Astrocyte (in vitro differentiated cells and primary cell): ENCODE measurements at regions not wholly inside any gene's neighbourhood (a gene's known extent, or its start where the extent isn't known, plus 50 kb on each side); places are given as distances from the start of the nearest gene placed in this dataset.

ENCODE experiments used
- DNase-seq: peaks from one replicate; pipeline ENCODE4 v3.0.0-alpha.2; 2010; ENCODE audit warnings: low read depth
- FAIRE-seq: peaks from 2 replicates; lab custom pipeline; 2011; peaks lifted over from hg19 to GRCh38; lab: Jason Lieb, UNC
- H2AFZ ChIP-seq: 2 replicates; pipeline ENCODE4 v1.6.0; 2012; ENCODE audit warnings: low read depth, low read length, inconsistent platforms
- H3K27ac ChIP-seq: 2 replicates; pipeline ENCODE4 v1.5.1; 2011; ENCODE audit warnings: low read depth, low read length, inconsistent platforms
- H3K27me3 ChIP-seq: 2 replicates; pipeline ENCODE4 v1.6.0; 2011; ENCODE audit warnings: low read length, inconsistent platforms; ENCODE audit not compliant: insufficient read depth
- H3K36me3 ChIP-seq: 2 replicates; pipeline ENCODE4 v1.5.1; 2011; ENCODE audit warnings: low read length, inconsistent platforms; ENCODE audit not compliant: insufficient read depth
- H3K4me1 ChIP-seq: 2 replicates; pipeline ENCODE4 v1.5.1; 2011; ENCODE audit warnings: low read length, inconsistent platforms; ENCODE audit not compliant: insufficient read depth
- H3K4me2 ChIP-seq: 2 replicates; pipeline ENCODE4 v1.6.0; 2012; ENCODE audit warnings: low read length, inconsistent platforms
- H3K4me3 ChIP-seq: 2 replicates; pipeline ENCODE4 v1.5.1; 2011; ENCODE audit warnings: low read depth, mild to moderate bottlenecking, low read length, inconsistent platforms; ENCODE audit not compliant: insufficient read depth
- H3K79me2 ChIP-seq: 2 replicates; pipeline ENCODE4 v1.6.0; 2012; ENCODE audit warnings: mild to moderate bottlenecking, low read length, inconsistent platforms; ENCODE audit not compliant: insufficient read depth
- H3K9ac ChIP-seq: 2 replicates; pipeline ENCODE4 v1.6.0; 2012; ENCODE audit warnings: mild to moderate bottlenecking, low read length, inconsistent platforms
- H3K9me3 ChIP-seq: 2 replicates; pipeline ENCODE4 v1.5.1; 2012; ENCODE audit warnings: low read depth, mild to moderate bottlenecking, low read length, inconsistent platforms; ENCODE audit not compliant: insufficient read depth
- H4K20me1 ChIP-seq: 2 replicates; pipeline ENCODE4 v1.6.0; 2012; ENCODE audit warnings: low read length, inconsistent platforms; ENCODE audit not compliant: insufficient read depth
- H3K27ac Mint-ChIP-seq: one replicate; pipeline ENCODE4 v1.8.0; 2021; ENCODE audit warnings: mild to moderate bottlenecking, mixed read lengths; ENCODE audit not compliant: unreplicated experiment
- H3K27me3 Mint-ChIP-seq: one replicate; pipeline ENCODE4 v1.8.0; 2021; ENCODE audit warnings: low read depth, mixed read lengths; ENCODE audit not compliant: unreplicated experiment
- H3K36me3 Mint-ChIP-seq: one replicate; pipeline ENCODE4 v1.8.0; 2021; ENCODE audit warnings: low read depth, mixed read lengths; ENCODE audit not compliant: unreplicated experiment
- H3K4me1 Mint-ChIP-seq: one replicate; pipeline ENCODE4 v1.8.0; 2021; ENCODE audit warnings: low read depth, mixed read lengths; ENCODE audit not compliant: unreplicated experiment
- H3K4me3 Mint-ChIP-seq: one replicate; pipeline ENCODE4 v1.8.0; 2021; ENCODE audit warnings: mild to moderate bottlenecking, moderate library complexity, mixed read lengths; ENCODE audit not compliant: unreplicated experiment
- H3K9me3 Mint-ChIP-seq: one replicate; pipeline ENCODE4 v1.8.0; 2021; ENCODE audit warnings: mild to moderate bottlenecking, mixed read lengths; ENCODE audit not compliant: unreplicated experiment
- CTCF ChIP-seq: IDR thresholded peaks from 2 replicates; pipeline ENCODE4 v1.5.1; 2011; ENCODE audit warnings: low read depth, mild to moderate bottlenecking, inconsistent platforms, low read length, moderate library complexity; ENCODE audit not compliant: insufficient read depth
- EZH2 ChIP-seq: IDR thresholded peaks from 2 replicates; pipeline ENCODE4 v1.6.1; 2012; ENCODE audit warnings: mild to moderate bottlenecking, low read length, inconsistent platforms; ENCODE audit not compliant: insufficient read depth

- FAIRE-seq (no peak), DNase-seq (no peak)
- no peaks in the 10 kb centered on the region for H3K36me3 ChIP-seq
- Mint-ChIP-seq H3K36me3 (no peaks in the 10 kb centered on the region), H3K4me1 (peaks cover 44% of the 10 kb centered on the region), H3K27ac (no peak overlapping the region), H3K4me3 (no peak overlapping the region), H3K9me3 (peaks cover 2% of the 10 kb centered on the region), H3K27me3 (no peaks in the 10 kb centered on the region)
- no peak overlapping the region for H3K27ac ChIP-seq
- no peak for TF ChIP-seq CTCF
- TF ChIP-seq EZH2: no peak
- H3K27me3 ChIP-seq: no peaks in the 10 kb centered on the region
- H3K4me2 ChIP-seq: no peak overlapping the region
- no peaks in the 10 kb centered on the region for H4K20me1 ChIP-seq
- H3K9ac ChIP-seq: no peak overlapping the region
- no peaks in the 10 kb centered on the region for H3K79me2 ChIP-seq
- H3K4me1 ChIP-seq: peaks cover 47% of the 10 kb centered on the region
- no peaks in the 10 kb centered on the region for H3K9me3 ChIP-seq
- H2AFZ ChIP-seq: no peak overlapping the region
- H3K4me3 ChIP-seq: no peak overlapping the region
Observed at GRCh38 chr15:99452010-99452409, 113.8 kb upstream of the MEF2A start.

GRCh38 chr15:99452728-99453636 lies 112.8 kb upstream of the MEF2A start:
- no peaks in the 10 kb centered on the region for H3K9me3 ChIP-seq
- H3K27me3 ChIP-seq: no peaks in the 10 kb centered on the region
- no peak overlapping the region for H3K9ac ChIP-seq
- Mint-ChIP-seq H3K27ac (no peak overlapping the region), H3K4me3 (no peak overlapping the region), H3K27me3 (no peaks in the 10 kb centered on the region), H3K4me1 (peaks cover 45% of the 10 kb centered on the region), H3K9me3 (peaks cover 2% of the 10 kb centered on the region), H3K36me3 (no peaks in the 10 kb centered on the region)
- FAIRE-seq (no peak), DNase-seq (peak; percentile 51)
- H2AFZ ChIP-seq: peak overlapping the region; percentile 72
- no peaks in the 10 kb centered on the region for H3K36me3 ChIP-seq
- TF ChIP-seq CTCF (no peak), EZH2 (no peak)
- H4K20me1 ChIP-seq: no peaks in the 10 kb centered on the region
- H3K27ac ChIP-seq: no peak overlapping the region
- H3K4me1 ChIP-seq: peaks cover 47% of the 10 kb centered on the region
- H3K4me3 ChIP-seq: no peak overlapping the region
- H3K79me2 ChIP-seq: no peaks in the 10 kb centered on the region
- H3K4me2 ChIP-seq: peak overlapping the region; percentile 23

- no peak for FAIRE-seq
- Histone ChIP-seq H3K36me3 (no peaks in the 10 kb centered on the region), H3K79me2 (no peaks in the 10 kb centered on the region), H2AFZ (no peak overlapping the region), H3K4me2 (no peak overlapping the region), H3K9me3 (no peaks in the 10 kb centered on the region), H3K4me3 (no peak overlapping the region), H3K27ac (no peak overlapping the region), H4K20me1 (no peaks in the 10 kb centered on the region), H3K9ac (no peak overlapping the region), H3K27me3 (no peaks in the 10 kb centered on the region), H3K4me1 (peaks cover 47% of the 10 kb centered on the region)
- no peaks in the 10 kb centered on the region for H3K27me3 Mint-ChIP-seq
- no peaks in the 10 kb centered on the region for H3K36me3 Mint-ChIP-seq
- H3K4me3 Mint-ChIP-seq: no peak overlapping the region
- peaks cover 2% of the 10 kb centered on the region for H3K9me3 Mint-ChIP-seq
- H3K4me1 Mint-ChIP-seq: peaks cover 45% of the 10 kb centered on the region
- DNase-seq: no peak
- H3K27ac Mint-ChIP-seq: no peak overlapping the region
- TF ChIP-seq EZH2: no peak
- no peak for TF ChIP-seq CTCF
Observed at GRCh38 chr15:99453637-99454030, 112.2 kb upstream of the MEF2A start.
